Activated naive CD8-positive, alpha-beta T cell treated with anti-CD3 and anti-CD28 coated beads, Interleukin-2, amount 10 ng/mL, durations not matched to agents 7 days and 5 days (primary cell): ENCODE measurements at regions not wholly inside any gene's neighbourhood (a gene's known extent, or its start where the extent isn't known, plus 50 kb on each side); places are given as distances from the start of the nearest gene placed in this dataset.
A peak's percentile ranks its signal among the peaks of the same experiment; 100 is the strongest.

Experiments
- ATAC-seq: fragments of 150-1000 bp; cut with Tn5 transposase; one replicate; pipeline ENCODE4 v1.10.0; 2021; ENCODE audit warnings: low read depth, moderate library complexity
- POLR2A ChIA-PET: fragments of 350-600 bp; sonication (Branson Sonifier 250); formaldehyde crosslinking; loops from one replicate; lab custom pipeline; 2021; ENCODE audit warnings: antibody characterized with exemption; lab: Charles Lee
- DNase-seq: peaks from one replicate; pipeline ENCODE4 v3.0.0; 2021
- H3K27ac Mint-ChIP-seq: one replicate; pipeline ENCODE4 v1.8.0; 2022; ENCODE audit warnings: mild to moderate bottlenecking, mixed read lengths
- H3K27me3 Mint-ChIP-seq: one replicate; pipeline ENCODE4 v1.8.0; 2022; ENCODE audit warnings: mild to moderate bottlenecking, moderate library complexity, mixed read lengths
- H3K36me3 Mint-ChIP-seq: one replicate; pipeline ENCODE4 v1.8.0; 2021; ENCODE audit warnings: mild to moderate bottlenecking, mixed read lengths
- H3K4me1 Mint-ChIP-seq: one replicate; pipeline ENCODE4 v1.8.0; 2021; ENCODE audit warnings: mixed read lengths
- H3K4me3 Mint-ChIP-seq: one replicate; pipeline ENCODE4 v1.8.0; 2022; ENCODE audit warnings: mild to moderate bottlenecking, moderate library complexity, mixed read lengths
- H3K9me3 Mint-ChIP-seq: one replicate; pipeline ENCODE4 v1.8.0; 2021; ENCODE audit warnings: mixed read lengths

- no peak overlapping the region for H3K27ac Mint-ChIP-seq
- POLR2A ChIA-PET, result no interaction called here
- H3K4me3 Mint-ChIP-seq, result no peak overlapping the region
- DNase-seq, result no peak
- peaks cover 7% of the 10 kb centered on the region for H3K27me3 Mint-ChIP-seq
- no peaks in the 10 kb centered on the region for H3K9me3 Mint-ChIP-seq
- ATAC-seq, result no peak
- H3K4me1 Mint-ChIP-seq, result peaks cover 4% of the 10 kb centered on the region
- H3K36me3 Mint-ChIP-seq, result no peaks in the 10 kb centered on the region
Observed at GRCh38 chr11:8329847-8330361, 66.2 kb upstream of the LMO1 start.

- Mint-ChIP-seq H3K9me3 (no peaks in the 10 kb centered on the region), H3K27ac (no peak overlapping the region), H3K4me3 (no peak overlapping the region), H3K27me3 (peaks cover 9% of the 10 kb centered on the region), H3K36me3 (no peaks in the 10 kb centered on the region), H3K4me1 (peaks cover 4% of the 10 kb centered on the region)
- DNase-seq (no peak), ATAC-seq (no peak)
- POLR2A ChIA-PET, result no interaction called here
Observed at GRCh38 chr11:8329336-8329735, 65.7 kb upstream of the LMO1 start.

- Mint-ChIP-seq H3K9me3 (no peaks in the 10 kb centered on the region), H3K27ac (no peak overlapping the region), H3K27me3 (peaks cover 9% of the 10 kb centered on the region), H3K4me1 (peaks cover 4% of the 10 kb centered on the region), H3K36me3 (no peaks in the 10 kb centered on the region), H3K4me3 (peak overlapping the region; percentile 30)
- DNase-seq (peak; percentile 73), ATAC-seq (peak; percentile 80)
- POLR2A ChIA-PET, result no interaction called here
Observed at GRCh38 chr11:8328848-8329330, 65.2 kb upstream of the LMO1 start.

GRCh38 chr11:8328231-8328794, 64.6 kb upstream of the LMO1 start:
- POLR2A ChIA-PET, result no interaction called here

GRCh38 chr11:8327761-8328192, 64.1 kb upstream of the LMO1 start:
- ATAC-seq, result no peak
- no peak for DNase-seq
- H3K36me3 Mint-ChIP-seq, result no peaks in the 10 kb centered on the region

More at GRCh38 chr11:8328231-8328794, 64.6 kb upstream of the LMO1 start:
- no peaks in the 10 kb centered on the region for H3K36me3 Mint-ChIP-seq
- DNase-seq (no peak), ATAC-seq (no peak)
- no peaks in the 10 kb centered on the region for H3K9me3 Mint-ChIP-seq
- H3K4me3 Mint-ChIP-seq, result no peak overlapping the region
- H3K27me3 Mint-ChIP-seq, result peaks cover 9% of the 10 kb centered on the region
- peaks cover 4% of the 10 kb centered on the region for H3K4me1 Mint-ChIP-seq
- no peak overlapping the region for H3K27ac Mint-ChIP-seq

GRCh38 chr11:8326337-8326736, 62.7 kb upstream of the LMO1 start:
- H3K9me3 Mint-ChIP-seq, result no peaks in the 10 kb centered on the region
- H3K27ac Mint-ChIP-seq, result no peak overlapping the region
- H3K4me1 Mint-ChIP-seq, result peaks cover 4% of the 10 kb centered on the region
- no peak for ATAC-seq
- H3K4me3 Mint-ChIP-seq, result no peak overlapping the region
- H3K36me3 Mint-ChIP-seq, result no peaks in the 10 kb centered on the region
- DNase-seq, result no peak
- POLR2A ChIA-PET, result no interaction called here
- H3K27me3 Mint-ChIP-seq, result peaks cover 9% of the 10 kb centered on the region

More at GRCh38 chr11:8327761-8328192, 64.1 kb upstream of the LMO1 start:
- Mint-ChIP-seq H3K4me3 (no peak overlapping the region), H3K4me1 (peaks cover 4% of the 10 kb centered on the region), H3K27ac (no peak overlapping the region), H3K27me3 (peaks cover 9% of the 10 kb centered on the region), H3K9me3 (no peaks in the 10 kb centered on the region)
- POLR2A ChIA-PET, result no interaction called here

- peaks cover 7% of the 10 kb centered on the region for H3K27me3 Mint-ChIP-seq
- H3K9me3 Mint-ChIP-seq, result no peaks in the 10 kb centered on the region
- DNase-seq (no peak), ATAC-seq (no peak)
- peaks cover 3% of the 10 kb centered on the region for H3K4me1 Mint-ChIP-seq
- POLR2A ChIA-PET, result no interaction called here
- no peak overlapping the region for H3K4me3 Mint-ChIP-seq
- no peaks in the 10 kb centered on the region for H3K36me3 Mint-ChIP-seq
- H3K27ac Mint-ChIP-seq, result no peak overlapping the region
Observed at GRCh38 chr11:8325591-8326304, 62.1 kb upstream of the LMO1 start.

GRCh38 chr11:8323161-8323935, 59.7 kb upstream of the LMO1 start:
- H3K4me3 Mint-ChIP-seq, result no peak overlapping the region
- DNase-seq (no peak), ATAC-seq (no peak)
- no peaks in the 10 kb centered on the region for H3K4me1 Mint-ChIP-seq
- no peak overlapping the region for H3K27ac Mint-ChIP-seq
- H3K9me3 Mint-ChIP-seq, result no peaks in the 10 kb centered on the region
- no peaks in the 10 kb centered on the region for H3K36me3 Mint-ChIP-seq
- H3K27me3 Mint-ChIP-seq, result peaks cover 4% of the 10 kb centered on the region
- POLR2A ChIA-PET, result no interaction called here

GRCh38 chr11:8321876-8322275, 58.2 kb upstream of the LMO1 start:
- no peaks in the 10 kb centered on the region for H3K9me3 Mint-ChIP-seq
- peaks cover 5% of the 10 kb centered on the region for H3K27me3 Mint-ChIP-seq
- POLR2A ChIA-PET, result no interaction called here
- no peak overlapping the region for H3K4me3 Mint-ChIP-seq
- ATAC-seq (no peak), DNase-seq (no peak)
- H3K27ac Mint-ChIP-seq, result no peak overlapping the region
- H3K4me1 Mint-ChIP-seq, result no peaks in the 10 kb centered on the region
- no peaks in the 10 kb centered on the region for H3K36me3 Mint-ChIP-seq

- no peak for ATAC-seq
- POLR2A ChIA-PET, result no interaction called here
- H3K27ac Mint-ChIP-seq, result no peak overlapping the region
- peaks cover 12% of the 10 kb centered on the region for H3K27me3 Mint-ChIP-seq
- no peaks in the 10 kb centered on the region for H3K9me3 Mint-ChIP-seq
- H3K4me1 Mint-ChIP-seq, result no peaks in the 10 kb centered on the region
- no peaks in the 10 kb centered on the region for H3K36me3 Mint-ChIP-seq
- no peak overlapping the region for H3K4me3 Mint-ChIP-seq
- no peak for DNase-seq
Observed at GRCh38 chr11:8320076-8320475, 56.4 kb upstream of the LMO1 start.

GRCh38 chr11:8318536-8318935, 54.9 kb upstream of the LMO1 start:
- Mint-ChIP-seq H3K4me1 (no peaks in the 10 kb centered on the region), H3K27me3 (peaks cover 9% of the 10 kb centered on the region), H3K36me3 (no peaks in the 10 kb centered on the region), H3K27ac (no peak overlapping the region), H3K9me3 (no peaks in the 10 kb centered on the region), H3K4me3 (no peak overlapping the region)
- no peak for DNase-seq
- no peak for ATAC-seq
- POLR2A ChIA-PET, result no interaction called here

GRCh38 chr11:8317159-8317558, 53.5 kb upstream of the LMO1 start:
- no peaks in the 10 kb centered on the region for H3K36me3 Mint-ChIP-seq
- POLR2A ChIA-PET, result no interaction called here
- H3K27ac Mint-ChIP-seq, result no peak overlapping the region
- no peak overlapping the region for H3K4me3 Mint-ChIP-seq
- DNase-seq, result no peak
- no peaks in the 10 kb centered on the region for H3K4me1 Mint-ChIP-seq
- H3K9me3 Mint-ChIP-seq, result no peaks in the 10 kb centered on the region
- ATAC-seq, result no peak
- H3K27me3 Mint-ChIP-seq, result peaks cover 9% of the 10 kb centered on the region

- POLR2A ChIA-PET, result no interaction called here
- H3K27ac Mint-ChIP-seq, result no peak overlapping the region
- no peaks in the 10 kb centered on the region for H3K4me1 Mint-ChIP-seq
- no peaks in the 10 kb centered on the region for H3K9me3 Mint-ChIP-seq
- peaks cover 9% of the 10 kb centered on the region for H3K27me3 Mint-ChIP-seq
- no peak for DNase-seq
- no peaks in the 10 kb centered on the region for H3K36me3 Mint-ChIP-seq
- H3K4me3 Mint-ChIP-seq, result no peak overlapping the region
- ATAC-seq, result no peak
Observed at GRCh38 chr11:8315954-8316353, 52.3 kb upstream of the LMO1 start.
